ENCODE measurements at regions not wholly inside any gene's neighbourhood (a gene's known extent, or its start where the extent isn't known, plus 50 kb on each side); places are given as distances from the start of the nearest gene placed in this dataset.

- POLR2A ChIA-PET, result no interaction called here
- CTCF ChIA-PET, result no interaction called here
- no peak overlapping the region for H3K27ac ChIP-seq (ENCODE audit: low read depth, low read length)
- H3K27me3 ChIP-seq (ENCODE audit: control insufficient read depth, insufficient read depth, low read length), result peaks cover 8% of the 10 kb centered on the region
- DNase-seq (ENCODE audit: low read depth, low spot score), result no peak
- H3K9me3 ChIP-seq (ENCODE audit: control insufficient read depth, insufficient read depth, low read length), result no peaks in the 10 kb centered on the region
- no peak overlapping the region for H3K4me3 ChIP-seq (ENCODE audit: low read depth, low read length)
- no peak for TF ChIP-seq CTCF (IDR thresholded peaks at IDR 0.05; ENCODE audit: low read depth, low read length)
Measured at GRCh38 chr2:48070415-48070814, 164.1 kb upstream of the FBXO11 start.

GRCh38 chr2:48072583-48072982 is 166.3 kb upstream of the FBXO11 start:
- TF ChIP-seq CTCF (IDR thresholded peaks at IDR 0.05; ENCODE audit: low read depth, low read length), result no peak
- no peak for DNase-seq (ENCODE audit: low read depth, low spot score)
- Histone ChIP-seq H3K4me3 (ENCODE audit: low read depth, low read length) (no peak overlapping the region), H3K27me3 (ENCODE audit: control insufficient read depth, insufficient read depth, low read length) (peaks cover 8% of the 10 kb centered on the region), H3K27ac (ENCODE audit: low read depth, low read length) (no peak overlapping the region), H3K9me3 (ENCODE audit: control insufficient read depth, insufficient read depth, low read length) (no peaks in the 10 kb centered on the region)
- CTCF ChIA-PET, result no interaction called here
- POLR2A ChIA-PET, result no interaction called here

- H3K27ac ChIP-seq (ENCODE audit: low read depth, low read length), result no peak overlapping the region
- no peaks in the 10 kb centered on the region for H3K9me3 ChIP-seq (ENCODE audit: control insufficient read depth, insufficient read depth, low read length)
- CTCF ChIA-PET, result no interaction called here
- POLR2A ChIA-PET, result no interaction called here
- no peak overlapping the region for H3K4me3 ChIP-seq (ENCODE audit: low read depth, low read length)
- peaks cover 8% of the 10 kb centered on the region for H3K27me3 ChIP-seq (ENCODE audit: control insufficient read depth, insufficient read depth, low read length)
- no peak for DNase-seq (ENCODE audit: low read depth, low spot score)
- no peak for TF ChIP-seq CTCF (IDR thresholded peaks at IDR 0.05; ENCODE audit: low read depth, low read length)
Measured at GRCh38 chr2:48075631-48076030, 169.3 kb upstream of the FBXO11 start.

GRCh38 chr2:48080534-48081316 is 174.4 kb upstream of the FBXO11 start:
- H3K27ac ChIP-seq (ENCODE audit: low read depth, low read length), result no peak overlapping the region
- no peaks in the 10 kb centered on the region for H3K9me3 ChIP-seq (ENCODE audit: control insufficient read depth, insufficient read depth, low read length)
- H3K27me3 ChIP-seq (ENCODE audit: control insufficient read depth, insufficient read depth, low read length), result peaks cover 5% of the 10 kb centered on the region
- no peak overlapping the region for H3K4me3 ChIP-seq (ENCODE audit: low read depth, low read length)
- ChIA-PET CTCF (no interaction called here), POLR2A (no interaction called here)
- no peak for DNase-seq (ENCODE audit: low read depth, low spot score)
- TF ChIP-seq CTCF (IDR thresholded peaks at IDR 0.05; ENCODE audit: low read depth, low read length), result no peak

GRCh38 chr2:48081317-48081628 is 175.0 kb upstream of the FBXO11 start:
- CTCF ChIA-PET, result no interaction called here
- POLR2A ChIA-PET, result no interaction called here
- no peak for DNase-seq (ENCODE audit: low read depth, low spot score)

More at GRCh38 chr2:48081317-48081628, 175.0 kb upstream of the FBXO11 start:
- Histone ChIP-seq H3K9me3 (ENCODE audit: control insufficient read depth, insufficient read depth, low read length) (no peaks in the 10 kb centered on the region), H3K4me3 (ENCODE audit: low read depth, low read length) (no peak overlapping the region), H3K27ac (ENCODE audit: low read depth, low read length) (no peak overlapping the region), H3K27me3 (ENCODE audit: control insufficient read depth, insufficient read depth, low read length) (peaks cover 5% of the 10 kb centered on the region)
- no peak for TF ChIP-seq CTCF (IDR thresholded peaks at IDR 0.05; ENCODE audit: low read depth, low read length)
